ENCODE measurements at regions not wholly inside any gene's neighbourhood (a gene's known extent, or its start where the extent isn't known, plus 50 kb on each side); places are given as distances from the start of the nearest gene placed in this dataset.

GRCh38 chr9:106456581-106456980, 406.4 kb upstream of the ZNF462 start:
- TF ChIP-seq PATZ1 (CRISPR knock-in tag; IDR thresholded peaks at IDR 0.05; ENCODE audit: borderline replicate concordance) (no peak), ZFP30 (CRISPR knock-in tag; IDR thresholded peaks at IDR 0.05) (no peak), CSDC2 (CRISPR knock-in tag; IDR thresholded peaks at IDR 0.05) (no peak), SNAI2 (CRISPR knock-in tag; IDR thresholded peaks at IDR 0.05) (no peak), ZNF70 (CRISPR knock-in tag; IDR thresholded peaks at IDR 0.05) (no peak)
- no peak for ATAC-seq

- no peak for ATAC-seq
- TF ChIP-seq PPARA (CRISPR knock-in tag; IDR thresholded peaks at IDR 0.05; ENCODE audit: borderline replicate concordance), result no peak
- no peak for TF ChIP-seq TCF4 (CRISPR knock-in tag; IDR thresholded peaks at IDR 0.05; ENCODE audit: borderline replicate concordance)
- no peak for TF ChIP-seq PATZ1 (CRISPR knock-in tag; IDR thresholded peaks at IDR 0.05; ENCODE audit: borderline replicate concordance)
- TF ChIP-seq ARNTL (CRISPR knock-in tag; IDR thresholded peaks at IDR 0.05; ENCODE audit: borderline replicate concordance, low read depth), result no peak
- no peak for TF ChIP-seq TSHZ2 (CRISPR knock-in tag; IDR thresholded peaks at IDR 0.05)
- TF ChIP-seq CSRNP3 (CRISPR knock-in tag; IDR thresholded peaks at IDR 0.05), result no peak
- TF ChIP-seq CSDC2 (CRISPR knock-in tag; IDR thresholded peaks at IDR 0.05), result no peak
- TF ChIP-seq ZNF565 (CRISPR knock-in tag; conservative IDR thresholded peaks at IDR 0.05; ENCODE audit: low read depth), result no peak
- TF ChIP-seq ZNF8 (CRISPR knock-in tag; IDR thresholded peaks at IDR 0.05), result no peak
- no peak for TF ChIP-seq ZNF70 (CRISPR knock-in tag; IDR thresholded peaks at IDR 0.05)
- no peak for TF ChIP-seq RARB (CRISPR knock-in tag; IDR thresholded peaks at IDR 0.05)
Observed at GRCh38 chr9:106467113-106467864, 395.7 kb upstream of the ZNF462 start.

- TF ChIP-seq ZC3H10 (CRISPR knock-in tag; IDR thresholded peaks at IDR 0.05) (no peak), PPARA (CRISPR knock-in tag; IDR thresholded peaks at IDR 0.05; ENCODE audit: borderline replicate concordance) (no peak), CSRNP3 (CRISPR knock-in tag; IDR thresholded peaks at IDR 0.05) (no peak), OSR1 (CRISPR knock-in tag; IDR thresholded peaks at IDR 0.05) (no peak), ARNTL (CRISPR knock-in tag; IDR thresholded peaks at IDR 0.05; ENCODE audit: borderline replicate concordance, low read depth) (no peak), TOX (CRISPR knock-in tag; IDR thresholded peaks at IDR 0.05; ENCODE audit: borderline replicate concordance) (no peak), SNAI2 (CRISPR knock-in tag; IDR thresholded peaks at IDR 0.05) (no peak), ESRRG (CRISPR knock-in tag; IDR thresholded peaks at IDR 0.05) (no peak)
- ATAC-seq, result no peak
Observed at GRCh38 chr9:106467865-106468164, 395.2 kb upstream of the ZNF462 start.

GRCh38 chr9:106468431-106468830, 394.5 kb upstream of the ZNF462 start:
- ATAC-seq, result no peak
- no peak for TF ChIP-seq ZFP30 (CRISPR knock-in tag; IDR thresholded peaks at IDR 0.05)
- TF ChIP-seq ISL1 (CRISPR knock-in tag; IDR thresholded peaks at IDR 0.05), result no peak
